Esophagus squamous epithelium (tissue), 4 donors: ENCODE measurements at regions not wholly inside any gene's neighbourhood (a gene's known extent, or its start where the extent isn't known, plus 50 kb on each side); places are given as distances from the start of the nearest gene placed in this dataset.

Experiments
- CTCF ChIP-seq, 6 experiments: fragments of 450-650 bp in 4 of 6; fragments of 200-600 bp in 2 of 6; sonication (generic) in 2 of 6; IDR thresholded peaks; one replicate each; pipeline ENCODE4 v1.5.1; 2016 to 2019; ENCODE audit warnings: antibody characterized with exemption in 6 of 6, mild to moderate bottlenecking in 4 of 6, moderate library complexity in 4 of 6
- POLR2A ChIP-seq, 4 donors: fragments of 450-650 bp; IDR thresholded peaks; one replicate each; pipeline ENCODE4 v1.6.1; 2017; ENCODE audit warnings: antibody characterized with exemption in 4 of 4, mild to moderate bottlenecking in 4 of 4, moderate library complexity in 3 of 4

GRCh38 chr4:83768146-83768545 lies 232.2 kb downstream of the GPAT3 start:
- no peak for TF ChIP-seq CTCF (IDR thresholded peaks at IDR 0.05)
- TF ChIP-seq POLR2A (IDR thresholded peaks at IDR 0.05): no peak
